Heart right ventricle (tissue), 16 donors: ENCODE measurements at regions not wholly inside any gene's neighbourhood (a gene's known extent, or its start where the extent isn't known, plus 50 kb on each side); places are given as distances from the start of the nearest gene placed in this dataset.

Experiments
- ATAC-seq, 8 donors: fragments of 200-7000 bp; cut with Tn5 transposase; one replicate each; pipeline ENCODE4 v1.9.1; 2020; ENCODE audit warnings: mild to moderate bottlenecking in 8 of 8, moderate library complexity in 8 of 8, moderate number of reproducible peaks in 1 of 8
- DNase-seq, 2 donors: peaks; one replicate each; pipeline ENCODE4 v3.0.0-alpha.2; 2020
- H3K27ac ChIP-seq, 10 donors: fragments of 200-600 bp; sonication (generic) in 2 of 10; one replicate each; pipeline versions ENCODE4 v1.5.0 to v1.8.0; 2020 to 2022; ENCODE audit warnings: mild to moderate bottlenecking in 3 of 10
- H3K27me3 ChIP-seq, 7 donors: fragments of 200-600 bp; one replicate each; pipeline ENCODE4 v1.8.0; 2021 to 2022; ENCODE audit warnings: mild to moderate bottlenecking in 2 of 7
- H3K36me3 ChIP-seq, 9 donors: fragments of 200-600 bp; sonication (generic) in 1 of 9; one replicate each; pipeline versions ENCODE4 v1.5.0 to v1.8.0; 2020 to 2022; ENCODE audit warnings: mild to moderate bottlenecking in 2 of 9
- H3K4me1 ChIP-seq, 9 donors: fragments of 200-600 bp; sonication (generic) in 1 of 9; one replicate each; pipeline versions ENCODE4 v1.5.0 to v1.8.0; 2020 to 2022; ENCODE audit warnings: mild to moderate bottlenecking in 4 of 9
- H3K4me3 ChIP-seq, 10 donors: fragments of 200-600 bp; sonication (generic) in 2 of 10; one replicate each; pipeline versions ENCODE4 v1.5.0 to v1.8.0; 2020 to 2022; ENCODE audit warnings: mild to moderate bottlenecking in 7 of 10, moderate library complexity in 2 of 10
- H3K9me3 ChIP-seq, 11 donors: fragments of 200-600 bp in 10 of 11; sonication (generic) in 2 of 11; one replicate each; pipeline versions ENCODE4 v1.5.0 to v1.8.0; 2013 to 2022; ENCODE audit warnings: mild to moderate bottlenecking in 2 of 11, control low read depth in 1 of 11, moderate library complexity in 1 of 11
- CTCF ChIP-seq, 9 donors: fragments of 200-600 bp; sonication (generic) in 2 of 9; IDR thresholded peaks; one replicate each; pipeline versions ENCODE4 v1.5.0 to v1.8.0; 2021 to 2022; ENCODE audit warnings: antibody characterized with exemption in 9 of 9, mild to moderate bottlenecking in 5 of 9, moderate library complexity in 1 of 9
- WGBS, 2 donors: extraction: QIAGEN DNeasy Blood & Tissue Kit; methylation state at CpG; one replicate each; pipeline ENCODE4 v1.1.7; 2013; ENCODE audit warnings: inconsistent platforms in 1 of 2; 5-methylcytosine and 5-hydroxymethylcytosine counted together
- intact Hi-C, 10 donors: fragments of 100-400 bp; cut with DNase I; formaldehyde crosslinking; loops; one replicate each; pipeline versions ENCODE4 v1.11.1 to v1.14.2; 2022
- donor health status: Arrhythmogenic right ventricular cardiomyopathy.
- donor health status: ischemic (EF 13 %, LVEDD 7.1; RV severe dilation, severe dysfunction).
- donor health status: healthy with polysubstance abuse.
- donor health status: DM: no; HTN: yes; CAD: no.
- donor health status: DM: no; HTN: no; CAD: no.
- donor health status: ischemic (EF 25% LVEDD 6.9; RV normal size, moderate dysfunction).
- donor health status: ischemic (EF 25% LVEDD 5.7; RV mildly dilated, moderate dysfunction).
- donor health status: healthy.
- donor health status: DM: yes; HTN: yes; CAD: no.
- donor health status: Ischemic cardiomyopathy.
- donor health status: ischemic (EF 35%, LVEDD 5.7; RV mildly dilated, moderate dysfunction).
- donor health status: nonischemic (EF 11% LVEDD 7.7; RV severe dilation, severe dysfunction).
- donor health status: DM: yes; HTN: yes; CAD: no.
- donor health status: PGD.
- donor health status: ischemic (EF 29% LVEDD 5.4; RV normal size, mild dysfunction).
- donor health status: nonischemic (EF 23%, LVEDD 6.1; RV moderate dilation, normal function).

DNA sequence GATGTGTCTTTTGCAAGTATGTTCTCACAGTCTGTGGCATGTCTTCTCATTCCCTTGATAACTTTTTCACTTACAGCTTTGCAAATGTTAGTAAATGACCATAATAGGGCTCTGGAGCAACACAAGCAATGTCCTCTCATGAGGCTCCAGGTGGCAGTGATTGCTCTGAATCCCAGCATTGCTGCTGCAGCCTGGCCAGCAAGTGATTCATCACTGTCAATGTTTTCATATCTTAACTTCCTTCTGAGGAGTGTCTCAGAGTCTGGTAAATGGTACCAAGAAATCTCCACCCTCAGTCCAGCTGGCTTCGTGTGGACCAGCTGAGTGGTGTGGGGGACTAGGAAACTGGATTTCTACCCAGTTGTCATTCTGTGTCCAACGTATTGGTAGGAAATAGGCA, 139.6 kb downstream of the MYLK4 start:
- H3K4me3 ChIP-seq = no peak overlapping the region
- ATAC-seq (peak in 4 of 8 donors; percentile 25 to 66 (median 47)), DNase-seq (no peak)
- H3K27me3 ChIP-seq = no peaks in the 10 kb centered on the region
- no peaks in the 10 kb centered on the region for H3K36me3 ChIP-seq
- no peaks in the 10 kb centered on the region for H3K4me1 ChIP-seq
- intact Hi-C loops = no loop called here
- peaks cover 0 to 6% (median 0%) of the 10 kb centered on the region in 11 donors for H3K9me3 ChIP-seq
- TF ChIP-seq CTCF (IDR thresholded peaks at IDR 0.05) = no peak
- peak overlapping the region in 2 of 10 donors; percentile 6 to 32 for H3K27ac ChIP-seq
- 48 to 65% methylated on average over 2 of the region's 2 CpGs for WGBS, 2 donors

GRCh38 chr6:2608503-2608902, 142.2 kb downstream of the MYLK4 start:
- no peak for TF ChIP-seq CTCF (IDR thresholded peaks at IDR 0.05)
- intact Hi-C loops = no loop called here
- DNase-seq = no peak
- no peaks in the 10 kb centered on the region for H3K9me3 ChIP-seq
- no peaks in the 10 kb centered on the region for H3K27me3 ChIP-seq
- no peaks in the 10 kb centered on the region for H3K36me3 ChIP-seq
- H3K27ac ChIP-seq = no peak overlapping the region
- H3K4me1 ChIP-seq = no peaks in the 10 kb centered on the region
- 34 to 56% methylated on average over 4 of the region's 4 CpGs for WGBS, 2 donors
- no peak overlapping the region for H3K4me3 ChIP-seq
- ATAC-seq = no peak

DNA sequence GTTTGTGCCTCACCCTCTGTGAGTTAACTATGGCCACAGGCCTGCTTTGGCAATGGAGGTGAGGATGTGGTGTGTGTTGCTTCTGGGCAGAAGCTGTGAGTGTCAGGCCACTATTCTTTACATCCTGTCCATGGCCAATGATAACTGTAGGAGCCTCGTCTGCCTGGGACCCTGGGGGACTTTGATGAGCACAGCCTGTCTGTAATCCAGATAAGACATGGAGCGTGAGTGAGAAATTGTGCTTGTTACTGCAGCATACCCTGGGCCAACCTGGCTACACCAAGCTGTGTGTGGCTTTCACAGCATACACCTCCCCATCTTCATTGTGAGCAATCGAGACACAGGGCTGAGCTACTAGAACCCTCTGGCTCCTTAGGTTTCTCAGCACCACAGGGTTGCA, 150.4 kb downstream of the MYLK4 start:
- no peak for TF ChIP-seq CTCF (IDR thresholded peaks at IDR 0.05)
- Histone ChIP-seq H3K4me3 (no peak overlapping the region), H3K27ac (no peak overlapping the region), H3K4me1 (peaks cover 0 to 7% (median 0%) of the 10 kb centered on the region in 9 donors), H3K9me3 (no peaks in the 10 kb centered on the region), H3K27me3 (no peaks in the 10 kb centered on the region), H3K36me3 (no peaks in the 10 kb centered on the region)
- WGBS, 2 donors = 90 to 91% methylated on average over 3 of the region's 3 CpGs
- no peak for DNase-seq
- intact Hi-C loops = no loop called here
- no peak for ATAC-seq

GRCh38 chr6:2599817-2600216, 150.9 kb downstream of the MYLK4 start:
- Histone ChIP-seq H3K4me1 (peaks cover 0 to 7% (median 0%) of the 10 kb centered on the region in 9 donors), H3K27ac (no peak overlapping the region), H3K4me3 (no peak overlapping the region), H3K27me3 (no peaks in the 10 kb centered on the region), H3K36me3 (no peaks in the 10 kb centered on the region), H3K9me3 (no peaks in the 10 kb centered on the region)
- intact Hi-C loops = no loop called here
- WGBS, 2 donors = 67 to 74% methylated on average over 5 of the region's 5 CpGs
- ATAC-seq (peak in 3 of 8 donors; percentile 34 to 48 (median 37)), DNase-seq (no peak)
- no peak for TF ChIP-seq CTCF (IDR thresholded peaks at IDR 0.05)
